ENCODE measurements at regions not wholly inside any gene's neighbourhood (a gene's known extent, or its start where the extent isn't known, plus 50 kb on each side); places are given as distances from the start of the nearest gene placed in this dataset.

DNA sequence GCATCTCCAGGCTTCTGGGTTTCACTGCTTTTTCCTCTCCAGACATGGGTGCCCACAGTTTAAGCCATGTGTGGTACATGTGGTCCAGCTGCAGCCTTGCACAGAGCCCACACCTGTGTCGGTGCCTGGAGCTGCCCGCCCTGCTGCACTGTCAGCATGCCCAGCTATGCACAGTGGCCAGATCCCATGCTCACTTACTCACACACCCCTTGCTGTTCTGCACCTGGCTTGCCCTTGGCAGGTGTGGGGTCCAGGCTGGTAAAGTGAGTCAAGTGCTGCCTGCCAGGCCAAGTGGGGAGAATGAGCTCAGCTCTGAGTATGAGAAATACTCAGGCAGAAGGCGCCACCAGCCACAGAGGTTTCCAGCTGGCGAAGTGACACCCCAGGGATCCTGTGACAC lies 739.9 kb downstream of the CDH11 start:
- H2AFZ ChIP-seq (ENCODE audit: control insufficient read depth, low read depth, low read length), result no peak overlapping the region
- intact Hi-C loops (cut with micrococcal nuclease; ENCODE audit: unreplicated experiment) (no loop called here), in situ Hi-C loops (cut with MboI) (no loop called here)
- no peak overlapping the region for H3K4me3 ChIP-seq
- ChIA-PET CTCF (no interaction called here), RAD21 (ENCODE audit: unreplicated experiment) (no interaction called here), SMC1A (ENCODE audit: uncharacterized antibody, unreplicated experiment) (interaction anchor here (1.1 to 1.6 kb wide), 2 partner anchors 8 to 25 kb away, joined by 3 to 4 read pairs; no protein-coding TSS in a partner anchor), POLR2A (no interaction called here)
- no peaks in the 10 kb centered on the region for H4K20me1 ChIP-seq (ENCODE audit: control insufficient read depth, insufficient read depth)
- WGBS (ENCODE audit: insufficient coverage, insufficient replicate concordance, low lambda C conversion rate, missing lambda C conversion rate), result 0% methylated on average over 4 of the region's 4 CpGs
- no TSS peak for BruUV-seq (replicated peaks)
- no peaks in the 10 kb centered on the region for H3K36me3 ChIP-seq (ENCODE audit: control insufficient read depth in 2 of 2, insufficient read depth in 2 of 2, low read length in 1 of 2)
- DNase-seq (ENCODE audit: low read depth, low spot score) (no peak), FAIRE-seq (no peak), ATAC-seq (no peak)
- no peak overlapping the region for H3K4me2 ChIP-seq (ENCODE audit: control insufficient read depth, insufficient read depth)
- no peak overlapping the region for H3K9ac ChIP-seq (ENCODE audit: control insufficient read depth, insufficient read depth, low read length)
- no peak overlapping the region for H3K27ac ChIP-seq (ENCODE audit: control insufficient read depth, insufficient read depth)
- H3K27me3 ChIP-seq (replicated peaks in 1 of 2; ENCODE audit: control insufficient read depth in 2 of 2, insufficient read depth in 2 of 2, low read length in 1 of 2), result no peaks in the 10 kb centered on the region
- H3K4me1 ChIP-seq (ENCODE audit: control insufficient read depth, insufficient read depth, low read length), result no peaks in the 10 kb centered on the region
- H3K79me2 ChIP-seq (ENCODE audit: control insufficient read depth, insufficient read depth, low read length), result no peaks in the 10 kb centered on the region
- H3K9me3 ChIP-seq (replicated peaks; ENCODE audit: control insufficient read depth, insufficient read depth, low read length), result no peaks in the 10 kb centered on the region; the same call in 2 of the 3 replicates
- TF ChIP-seq, protein P1, sequence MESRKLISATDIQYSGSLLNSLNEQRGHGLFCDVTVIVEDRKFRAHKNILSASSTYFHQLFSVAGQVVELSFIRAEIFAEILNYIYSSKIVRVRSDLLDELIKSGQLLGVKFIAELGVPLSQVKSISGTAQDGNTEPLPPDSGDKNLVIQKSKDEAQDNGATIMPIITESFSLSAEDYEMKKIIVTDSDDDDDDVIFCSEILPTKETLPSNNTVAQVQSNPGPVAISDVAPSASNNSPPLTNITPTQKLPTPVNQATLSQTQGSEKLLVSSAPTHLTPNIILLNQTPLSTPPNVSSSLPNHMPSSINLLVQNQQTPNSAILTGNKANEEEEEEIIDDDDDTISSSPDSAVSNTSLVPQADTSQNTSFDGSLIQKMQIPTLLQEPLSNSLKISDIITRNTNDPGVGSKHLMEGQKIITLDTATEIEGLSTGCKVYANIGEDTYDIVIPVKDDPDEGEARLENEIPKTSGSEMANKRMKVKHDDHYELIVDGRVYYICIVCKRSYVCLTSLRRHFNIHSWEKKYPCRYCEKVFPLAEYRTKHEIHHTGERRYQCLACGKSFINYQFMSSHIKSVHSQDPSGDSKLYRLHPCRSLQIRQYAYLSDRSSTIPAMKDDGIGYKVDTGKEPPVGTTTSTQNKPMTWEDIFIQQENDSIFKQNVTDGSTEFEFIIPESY (IDR thresholded peaks at IDR 0.05), result no peak
- TF ChIP-seq ZNF207 (IDR thresholded peaks at IDR 0.05; ENCODE audit: borderline replicate concordance), result no peak
- TF ChIP-seq, protein P2, sequence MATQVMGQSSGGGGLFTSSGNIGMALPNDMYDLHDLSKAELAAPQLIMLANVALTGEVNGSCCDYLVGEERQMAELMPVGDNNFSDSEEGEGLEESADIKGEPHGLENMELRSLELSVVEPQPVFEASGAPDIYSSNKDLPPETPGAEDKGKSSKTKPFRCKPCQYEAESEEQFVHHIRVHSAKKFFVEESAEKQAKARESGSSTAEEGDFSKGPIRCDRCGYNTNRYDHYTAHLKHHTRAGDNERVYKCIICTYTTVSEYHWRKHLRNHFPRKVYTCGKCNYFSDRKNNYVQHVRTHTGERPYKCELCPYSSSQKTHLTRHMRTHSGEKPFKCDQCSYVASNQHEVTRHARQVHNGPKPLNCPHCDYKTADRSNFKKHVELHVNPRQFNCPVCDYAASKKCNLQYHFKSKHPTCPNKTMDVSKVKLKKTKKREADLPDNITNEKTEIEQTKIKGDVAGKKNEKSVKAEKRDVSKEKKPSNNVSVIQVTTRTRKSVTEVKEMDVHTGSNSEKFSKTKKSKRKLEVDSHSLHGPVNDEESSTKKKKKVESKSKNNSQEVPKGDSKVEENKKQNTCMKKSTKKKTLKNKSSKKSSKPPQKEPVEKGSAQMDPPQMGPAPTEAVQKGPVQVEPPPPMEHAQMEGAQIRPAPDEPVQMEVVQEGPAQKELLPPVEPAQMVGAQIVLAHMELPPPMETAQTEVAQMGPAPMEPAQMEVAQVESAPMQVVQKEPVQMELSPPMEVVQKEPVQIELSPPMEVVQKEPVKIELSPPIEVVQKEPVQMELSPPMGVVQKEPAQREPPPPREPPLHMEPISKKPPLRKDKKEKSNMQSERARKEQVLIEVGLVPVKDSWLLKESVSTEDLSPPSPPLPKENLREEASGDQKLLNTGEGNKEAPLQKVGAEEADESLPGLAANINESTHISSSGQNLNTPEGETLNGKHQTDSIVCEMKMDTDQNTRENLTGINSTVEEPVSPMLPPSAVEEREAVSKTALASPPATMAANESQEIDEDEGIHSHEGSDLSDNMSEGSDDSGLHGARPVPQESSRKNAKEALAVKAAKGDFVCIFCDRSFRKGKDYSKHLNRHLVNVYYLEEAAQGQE (IDR thresholded peaks at IDR 0.05; ENCODE audit: low read depth, low read length), result no peak
- no peak for TF ChIP-seq TBL1XR1 (IDR thresholded peaks at IDR 0.05; ENCODE audit: low read depth, low read length)
- TF ChIP-seq, protein P3, sequence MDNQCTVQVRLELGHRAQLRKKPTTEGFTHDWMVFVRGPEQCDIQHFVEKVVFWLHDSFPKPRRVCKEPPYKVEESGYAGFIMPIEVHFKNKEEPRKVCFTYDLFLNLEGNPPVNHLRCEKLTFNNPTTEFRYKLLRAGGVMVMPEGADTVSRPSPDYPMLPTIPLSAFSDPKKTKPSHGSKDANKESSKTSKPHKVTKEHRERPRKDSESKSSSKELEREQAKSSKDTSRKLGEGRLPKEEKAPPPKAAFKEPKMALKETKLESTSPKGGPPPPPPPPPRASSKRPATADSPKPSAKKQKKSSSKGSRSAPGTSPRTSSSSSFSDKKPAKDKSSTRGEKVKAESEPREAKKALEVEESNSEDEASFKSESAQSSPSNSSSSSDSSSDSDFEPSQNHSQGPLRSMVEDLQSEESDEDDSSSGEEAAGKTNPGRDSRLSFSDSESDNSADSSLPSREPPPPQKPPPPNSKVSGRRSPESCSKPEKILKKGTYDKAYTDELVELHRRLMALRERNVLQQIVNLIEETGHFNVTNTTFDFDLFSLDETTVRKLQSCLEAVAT (IDR thresholded peaks at IDR 0.05), result no peak
- TF ChIP-seq, protein P4, sequence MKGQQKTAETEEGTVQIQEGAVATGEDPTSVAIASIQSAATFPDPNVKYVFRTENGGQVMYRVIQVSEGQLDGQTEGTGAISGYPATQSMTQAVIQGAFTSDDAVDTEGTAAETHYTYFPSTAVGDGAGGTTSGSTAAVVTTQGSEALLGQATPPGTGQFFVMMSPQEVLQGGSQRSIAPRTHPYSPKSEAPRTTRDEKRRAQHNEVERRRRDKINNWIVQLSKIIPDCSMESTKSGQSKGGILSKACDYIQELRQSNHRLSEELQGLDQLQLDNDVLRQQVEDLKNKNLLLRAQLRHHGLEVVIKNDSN (IDR thresholded peaks at IDR 0.05; ENCODE audit: borderline replicate concordance, extremely low read length, insufficient read depth, low read depth, low read length), result no peak
- TF ChIP-seq RUNX3 (IDR thresholded peaks at IDR 0.05; ENCODE audit: low read length), result no peak
- no peak for TF ChIP-seq CHD4 (IDR thresholded peaks at IDR 0.05)
- TF ChIP-seq NFYB (IDR thresholded peaks at IDR 0.05; ENCODE audit: insufficient read depth, low read depth, low read length), result no peak
- no peak for TF ChIP-seq KAT2A (conservative IDR thresholded peaks at IDR 0.05; ENCODE audit: control insufficient read depth, low read depth, low read length)
- TF ChIP-seq POLR2A (IDR thresholded peaks at IDR 0.05; ENCODE audit: low read depth, low read length), result no peak
- TF ChIP-seq, protein P5, sequence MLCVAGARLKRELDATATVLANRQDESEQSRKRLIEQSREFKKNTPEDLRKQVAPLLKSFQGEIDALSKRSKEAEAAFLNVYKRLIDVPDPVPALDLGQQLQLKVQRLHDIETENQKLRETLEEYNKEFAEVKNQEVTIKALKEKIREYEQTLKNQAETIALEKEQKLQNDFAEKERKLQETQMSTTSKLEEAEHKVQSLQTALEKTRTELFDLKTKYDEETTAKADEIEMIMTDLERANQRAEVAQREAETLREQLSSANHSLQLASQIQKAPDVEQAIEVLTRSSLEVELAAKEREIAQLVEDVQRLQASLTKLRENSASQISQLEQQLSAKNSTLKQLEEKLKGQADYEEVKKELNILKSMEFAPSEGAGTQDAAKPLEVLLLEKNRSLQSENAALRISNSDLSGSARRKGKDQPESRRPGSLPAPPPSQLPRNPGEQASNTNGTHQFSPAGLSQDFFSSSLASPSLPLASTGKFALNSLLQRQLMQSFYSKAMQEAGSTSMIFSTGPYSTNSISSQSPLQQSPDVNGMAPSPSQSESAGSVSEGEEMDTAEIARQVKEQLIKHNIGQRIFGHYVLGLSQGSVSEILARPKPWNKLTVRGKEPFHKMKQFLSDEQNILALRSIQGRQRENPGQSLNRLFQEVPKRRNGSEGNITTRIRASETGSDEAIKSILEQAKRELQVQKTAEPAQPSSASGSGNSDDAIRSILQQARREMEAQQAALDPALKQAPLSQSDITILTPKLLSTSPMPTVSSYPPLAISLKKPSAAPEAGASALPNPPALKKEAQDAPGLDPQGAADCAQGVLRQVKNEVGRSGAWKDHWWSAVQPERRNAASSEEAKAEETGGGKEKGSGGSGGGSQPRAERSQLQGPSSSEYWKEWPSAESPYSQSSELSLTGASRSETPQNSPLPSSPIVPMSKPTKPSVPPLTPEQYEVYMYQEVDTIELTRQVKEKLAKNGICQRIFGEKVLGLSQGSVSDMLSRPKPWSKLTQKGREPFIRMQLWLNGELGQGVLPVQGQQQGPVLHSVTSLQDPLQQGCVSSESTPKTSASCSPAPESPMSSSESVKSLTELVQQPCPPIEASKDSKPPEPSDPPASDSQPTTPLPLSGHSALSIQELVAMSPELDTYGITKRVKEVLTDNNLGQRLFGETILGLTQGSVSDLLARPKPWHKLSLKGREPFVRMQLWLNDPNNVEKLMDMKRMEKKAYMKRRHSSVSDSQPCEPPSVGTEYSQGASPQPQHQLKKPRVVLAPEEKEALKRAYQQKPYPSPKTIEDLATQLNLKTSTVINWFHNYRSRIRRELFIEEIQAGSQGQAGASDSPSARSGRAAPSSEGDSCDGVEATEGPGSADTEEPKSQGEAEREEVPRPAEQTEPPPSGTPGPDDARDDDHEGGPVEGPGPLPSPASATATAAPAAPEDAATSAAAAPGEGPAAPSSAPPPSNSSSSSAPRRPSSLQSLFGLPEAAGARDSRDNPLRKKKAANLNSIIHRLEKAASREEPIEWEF (IDR thresholded peaks at IDR 0.05; ENCODE audit: insufficient replicate concordance, low read depth, low read length), result no peak
